ENCODE measurements at regions not wholly inside any gene's neighbourhood (a gene's known extent, or its start where the extent isn't known, plus 50 kb on each side); places are given as distances from the start of the nearest gene placed in this dataset.

DNA sequence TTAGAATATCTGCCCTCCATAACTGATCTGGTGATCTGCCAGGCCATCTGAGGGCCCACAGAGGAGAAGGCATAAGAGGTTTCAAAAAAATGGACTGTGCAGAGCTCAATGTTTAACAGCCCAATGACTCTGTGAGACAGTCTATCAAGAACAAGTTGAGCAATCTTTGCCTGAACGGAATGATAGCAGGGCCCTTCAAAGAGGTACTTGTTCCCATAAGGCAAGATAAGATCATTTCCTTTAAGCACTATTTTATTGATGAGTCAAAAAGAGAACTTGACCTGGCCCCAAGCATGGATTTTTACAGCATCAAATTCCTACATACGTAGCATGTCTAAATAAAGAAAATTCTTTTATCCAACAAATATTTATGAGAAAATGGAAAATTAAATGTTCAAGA is 182.8 kb downstream of the IDS start:
- Mint-ChIP-seq H3K4me3 (no peak overlapping the region), H3K4me1 (no peaks in the 10 kb centered on the region), H3K9me3 (peaks cover 61% of the 10 kb centered on the region), H3K27me3 (ENCODE audit: low read depth) (no peaks in the 10 kb centered on the region), H3K36me3 (no peaks in the 10 kb centered on the region), H3K27ac (no peak overlapping the region)
- DNase-seq (ENCODE audit: low spot score in 2 of 2, unreplicated experiment in 2 of 2): no peak
- TF ChIP-seq, protein P1, sequence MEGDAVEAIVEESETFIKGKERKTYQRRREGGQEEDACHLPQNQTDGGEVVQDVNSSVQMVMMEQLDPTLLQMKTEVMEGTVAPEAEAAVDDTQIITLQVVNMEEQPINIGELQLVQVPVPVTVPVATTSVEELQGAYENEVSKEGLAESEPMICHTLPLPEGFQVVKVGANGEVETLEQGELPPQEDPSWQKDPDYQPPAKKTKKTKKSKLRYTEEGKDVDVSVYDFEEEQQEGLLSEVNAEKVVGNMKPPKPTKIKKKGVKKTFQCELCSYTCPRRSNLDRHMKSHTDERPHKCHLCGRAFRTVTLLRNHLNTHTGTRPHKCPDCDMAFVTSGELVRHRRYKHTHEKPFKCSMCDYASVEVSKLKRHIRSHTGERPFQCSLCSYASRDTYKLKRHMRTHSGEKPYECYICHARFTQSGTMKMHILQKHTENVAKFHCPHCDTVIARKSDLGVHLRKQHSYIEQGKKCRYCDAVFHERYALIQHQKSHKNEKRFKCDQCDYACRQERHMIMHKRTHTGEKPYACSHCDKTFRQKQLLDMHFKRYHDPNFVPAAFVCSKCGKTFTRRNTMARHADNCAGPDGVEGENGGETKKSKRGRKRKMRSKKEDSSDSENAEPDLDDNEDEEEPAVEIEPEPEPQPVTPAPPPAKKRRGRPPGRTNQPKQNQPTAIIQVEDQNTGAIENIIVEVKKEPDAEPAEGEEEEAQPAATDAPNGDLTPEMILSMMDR (IDR thresholded peaks at IDR 0.05; ENCODE audit: unreplicated experiment): no peak

DNA sequence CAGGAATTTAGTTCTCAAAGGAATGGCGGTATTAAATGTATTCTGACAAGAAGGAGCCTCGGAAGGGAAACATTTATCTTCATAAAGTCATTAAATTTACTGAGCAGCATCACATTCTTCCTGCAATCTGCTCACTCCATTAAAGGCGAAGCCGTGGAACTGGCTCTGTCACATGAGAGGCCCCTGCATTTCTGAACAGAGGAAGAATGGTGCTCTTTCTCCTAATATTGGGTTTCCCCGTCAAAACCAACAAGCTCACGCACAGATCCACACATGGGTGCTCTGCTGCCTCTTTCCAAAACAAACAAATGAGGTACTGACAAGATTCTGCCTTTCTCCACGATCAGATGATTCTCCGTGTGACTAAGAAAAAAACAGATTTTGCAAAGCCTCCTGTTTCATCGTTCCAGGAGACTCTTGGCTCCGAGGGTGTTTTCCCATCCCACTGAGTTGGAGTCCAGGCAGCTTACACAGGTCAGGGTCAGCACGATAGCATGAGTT is 191.2 kb downstream of the IDS start:
- Mint-ChIP-seq H3K9me3 (peaks cover 42% of the 10 kb centered on the region), H3K4me1 (peaks cover 22% of the 10 kb centered on the region), H3K4me3 (peak overlapping the region; percentile 11), H3K27me3 (ENCODE audit: low read depth) (no peaks in the 10 kb centered on the region), H3K36me3 (peaks cover 2% of the 10 kb centered on the region), H3K27ac (peak overlapping the region; percentile 86)
- no peak for DNase-seq (ENCODE audit: low spot score in 2 of 2, unreplicated experiment in 2 of 2)
- TF ChIP-seq, protein P1 (IDR thresholded peaks at IDR 0.05; ENCODE audit: unreplicated experiment): no peak

DNA sequence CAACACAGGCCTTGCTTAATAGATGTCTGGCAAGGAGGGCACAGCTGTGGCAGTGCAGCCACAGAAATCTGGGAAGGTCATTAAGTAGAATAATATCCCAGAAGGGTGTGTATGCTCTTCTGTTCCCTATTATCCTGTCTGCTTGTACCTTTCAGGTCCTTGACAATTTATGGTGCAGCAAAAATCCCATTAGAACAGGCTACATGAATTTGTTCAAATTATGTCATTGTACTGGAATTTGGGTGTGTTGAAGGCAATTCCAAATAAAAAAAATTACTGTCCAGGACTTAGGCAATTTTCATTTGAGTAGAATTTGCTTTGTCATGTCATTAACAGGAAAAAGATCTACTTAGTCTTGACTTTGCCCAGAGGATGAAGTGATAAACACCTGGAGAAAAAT is 192.1 kb downstream of the IDS start:
- peaks cover 39% of the 10 kb centered on the region for H3K9me3 Mint-ChIP-seq
- DNase-seq (ENCODE audit: low spot score in 2 of 2, unreplicated experiment in 2 of 2): no peak
- TF ChIP-seq, protein P1 (IDR thresholded peaks at IDR 0.05; ENCODE audit: unreplicated experiment): no peak
- H3K4me1 Mint-ChIP-seq: peaks cover 22% of the 10 kb centered on the region
- H3K27ac Mint-ChIP-seq: peak overlapping the region; percentile 65
- H3K27me3 Mint-ChIP-seq (ENCODE audit: low read depth): no peaks in the 10 kb centered on the region
- H3K4me3 Mint-ChIP-seq: no peak overlapping the region
- H3K36me3 Mint-ChIP-seq: peaks cover 2% of the 10 kb centered on the region

DNA sequence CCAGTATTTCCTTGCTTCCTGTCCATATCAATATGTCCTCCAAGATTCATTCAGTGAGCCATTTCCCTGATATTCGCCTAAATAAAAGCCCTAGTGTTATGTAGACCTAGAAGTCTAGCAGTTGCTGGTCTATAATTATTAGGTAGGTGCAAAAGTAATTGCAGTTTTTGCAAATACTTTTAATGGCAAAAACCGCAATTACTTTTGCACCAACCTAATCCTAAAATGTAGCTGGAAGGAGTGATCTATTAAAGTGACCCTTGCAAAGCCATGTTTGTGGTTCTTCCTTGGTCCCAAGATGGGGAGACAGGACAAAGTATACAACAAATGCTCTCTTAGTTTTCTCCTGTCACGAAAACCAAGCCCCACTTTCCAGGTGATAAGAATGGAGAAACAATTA is 193.0 kb downstream of the IDS start:
- H3K4me1 Mint-ChIP-seq: peaks cover 22% of the 10 kb centered on the region
- no peak overlapping the region for H3K4me3 Mint-ChIP-seq

DNA sequence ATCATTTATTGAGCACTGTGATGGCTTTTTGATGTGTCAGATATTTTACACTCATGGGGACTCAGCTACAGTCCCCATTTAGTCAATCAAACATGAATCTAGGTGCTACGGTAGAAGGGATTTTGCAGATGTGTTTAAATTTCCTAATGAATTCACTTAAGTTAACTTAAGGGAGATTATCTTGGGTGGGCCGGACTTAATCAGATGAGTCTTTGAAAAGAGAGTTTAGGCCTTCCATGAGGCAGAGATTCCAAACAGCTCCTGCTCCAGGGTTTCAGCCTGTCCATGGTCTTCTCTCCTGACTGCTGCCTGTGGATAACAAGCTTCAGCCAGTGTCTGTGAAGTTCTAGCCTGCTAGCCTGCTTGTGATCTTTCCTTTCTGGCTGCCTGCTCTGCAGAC is 202.4 kb downstream of the IDS start:
- Mint-ChIP-seq H3K4me1 (peaks cover 4% of the 10 kb centered on the region), H3K27ac (no peak overlapping the region), H3K4me3 (no peak overlapping the region), H3K36me3 (no peaks in the 10 kb centered on the region), H3K27me3 (ENCODE audit: low read depth) (no peaks in the 10 kb centered on the region), H3K9me3 (peaks cover 40% of the 10 kb centered on the region)
- DNase-seq (ENCODE audit: low spot score in 2 of 2, unreplicated experiment in 2 of 2): no peak
- TF ChIP-seq, protein P1 (IDR thresholded peaks at IDR 0.05; ENCODE audit: unreplicated experiment): no peak

More for the DNA sequence above, 193.0 kb downstream of the IDS start:
- no peak for DNase-seq (ENCODE audit: low spot score in 2 of 2, unreplicated experiment in 2 of 2)
- H3K27ac Mint-ChIP-seq: no peak overlapping the region
- TF ChIP-seq, protein P1 (IDR thresholded peaks at IDR 0.05; ENCODE audit: unreplicated experiment): no peak
- peaks cover 2% of the 10 kb centered on the region for H3K36me3 Mint-ChIP-seq
- H3K9me3 Mint-ChIP-seq: peaks cover 31% of the 10 kb centered on the region
- H3K27me3 Mint-ChIP-seq (ENCODE audit: low read depth): no peaks in the 10 kb centered on the region

DNA sequence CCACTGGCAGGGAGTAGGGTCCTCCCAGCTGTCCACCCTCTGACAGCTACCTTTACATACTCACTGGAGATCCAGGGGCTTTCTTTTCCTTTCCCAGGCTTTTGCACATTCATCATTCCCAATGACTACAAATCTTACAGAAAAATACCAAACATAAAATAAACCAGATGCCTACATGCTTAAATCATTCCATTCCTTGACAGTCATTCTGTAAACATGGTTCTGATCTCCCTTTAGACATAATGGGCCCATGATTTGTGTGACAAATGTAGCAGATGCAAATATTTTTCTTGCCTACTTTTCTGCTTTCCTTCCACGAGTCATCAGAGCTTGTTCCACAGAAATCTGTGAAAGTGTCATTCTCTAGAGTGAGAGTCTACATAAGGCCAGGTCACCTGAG is 207.0 kb downstream of the IDS start:
- Mint-ChIP-seq H3K36me3 (no peaks in the 10 kb centered on the region), H3K4me3 (no peak overlapping the region), H3K27me3 (ENCODE audit: low read depth) (no peaks in the 10 kb centered on the region), H3K9me3 (peaks cover 21% of the 10 kb centered on the region), H3K4me1 (peaks cover 4% of the 10 kb centered on the region), H3K27ac (no peak overlapping the region)
- TF ChIP-seq, protein P1 (IDR thresholded peaks at IDR 0.05; ENCODE audit: unreplicated experiment): no peak
- DNase-seq (ENCODE audit: low spot score in 2 of 2, unreplicated experiment in 2 of 2): no peak

All from mesothelial cell of epicardium (in vitro differentiated cells).